Fibroblast of the aortic adventitia (primary cell): ENCODE measurements at regions not wholly inside any gene's neighbourhood (a gene's known extent, or its start where the extent isn't known, plus 50 kb on each side); places are given as distances from the start of the nearest gene placed in this dataset.

ENCODE experiments used
- DNase-seq: peaks from one replicate; pipeline ENCODE4 v3.0.0-alpha.2; 2010; ENCODE audit warnings: low read depth
- H3K4me3 ChIP-seq: 2 replicates; pipeline ENCODE4 v1.5.1; 2011; ENCODE audit warnings: low read depth, mild to moderate bottlenecking, control low read depth, low read length, moderate library complexity
- CTCF ChIP-seq: IDR thresholded peaks from 2 replicates; pipeline ENCODE4 v1.5.1; 2011; ENCODE audit warnings: mild to moderate bottlenecking, low read length, control low read depth, inconsistent platforms; ENCODE audit not compliant: insufficient read depth

DNA sequence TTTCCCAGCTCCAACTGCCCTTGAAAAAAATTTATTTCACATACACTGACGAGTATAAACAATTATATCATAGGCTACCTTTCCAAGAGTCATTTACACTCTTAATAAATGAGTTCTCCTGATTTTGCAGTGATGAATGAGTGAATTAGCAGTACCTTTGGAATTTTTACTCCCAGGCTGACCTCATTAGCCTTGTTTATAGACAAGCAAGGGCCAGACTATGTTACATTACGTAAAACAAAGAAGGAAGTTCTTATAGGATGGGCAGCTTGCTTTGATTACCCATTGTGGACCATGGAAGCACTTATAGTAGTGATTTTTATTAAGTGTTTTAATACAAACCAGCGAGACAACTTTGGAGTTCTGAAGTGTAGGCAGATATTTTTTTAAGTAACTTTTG, 112.9 kb upstream of the C1QTNF7 start:
- no peak for DNase-seq
- no peak for TF ChIP-seq CTCF

DNA sequence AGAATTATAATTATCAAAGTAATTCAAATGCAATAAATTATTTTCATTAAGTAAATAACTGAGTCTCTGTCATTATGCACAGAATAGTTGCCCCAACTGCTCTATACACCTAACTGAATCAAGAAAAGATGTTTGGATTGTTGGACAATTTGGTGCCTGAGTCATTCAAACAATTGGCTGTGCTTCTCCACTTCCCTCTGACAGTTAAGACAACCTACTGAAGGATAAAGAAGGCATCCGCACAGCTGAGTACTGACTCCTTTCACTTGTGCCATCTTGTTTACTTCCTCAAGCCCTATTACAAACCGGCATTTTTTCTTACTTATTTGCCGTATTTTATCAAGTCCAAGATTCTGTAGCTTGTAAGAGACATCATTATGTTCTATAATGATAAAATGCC, 110.6 kb upstream of the C1QTNF7 start:
- TF ChIP-seq CTCF, result no peak
- H3K4me3 ChIP-seq, result no peak overlapping the region
- DNase-seq, result no peak

More for the DNA sequence above, 112.9 kb upstream of the C1QTNF7 start:
- no peak overlapping the region for H3K4me3 ChIP-seq

DNA sequence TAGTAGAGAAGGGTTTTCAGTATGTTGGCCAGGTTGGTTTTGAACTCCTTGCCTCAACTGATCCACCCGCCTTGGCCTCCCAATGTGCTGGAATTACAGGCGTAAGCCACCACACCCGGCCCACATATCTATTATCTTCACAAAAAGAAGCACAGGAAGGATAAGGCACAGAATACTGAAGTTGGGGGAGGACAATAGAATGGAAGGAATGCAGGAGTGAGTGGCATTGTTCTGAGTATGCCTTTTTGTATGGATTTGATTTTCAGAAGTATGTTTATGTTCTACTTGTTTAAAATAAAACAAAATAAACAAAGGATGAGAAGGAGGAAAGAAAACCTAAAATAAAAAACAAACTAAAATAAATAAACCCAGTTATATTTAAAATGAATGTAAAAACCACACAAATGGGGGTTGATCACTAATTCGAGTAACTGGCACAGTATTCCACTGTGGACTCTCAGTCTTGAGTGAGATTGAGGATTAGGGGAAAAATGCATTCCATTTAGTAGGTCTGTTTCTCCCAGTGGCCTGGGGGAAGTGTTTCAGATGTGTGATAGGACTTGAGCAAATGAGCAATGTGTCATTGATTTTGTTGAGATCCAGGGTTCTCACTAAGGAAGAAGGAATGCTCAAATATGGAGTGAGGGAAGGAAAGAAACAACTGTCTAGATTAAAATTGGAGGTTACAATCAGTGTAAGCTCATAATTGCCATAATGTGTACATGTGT, 109.0 kb upstream of the C1QTNF7 start:
- no peak for DNase-seq
- no peak overlapping the region for H3K4me3 ChIP-seq
- TF ChIP-seq CTCF, result no peak

DNA sequence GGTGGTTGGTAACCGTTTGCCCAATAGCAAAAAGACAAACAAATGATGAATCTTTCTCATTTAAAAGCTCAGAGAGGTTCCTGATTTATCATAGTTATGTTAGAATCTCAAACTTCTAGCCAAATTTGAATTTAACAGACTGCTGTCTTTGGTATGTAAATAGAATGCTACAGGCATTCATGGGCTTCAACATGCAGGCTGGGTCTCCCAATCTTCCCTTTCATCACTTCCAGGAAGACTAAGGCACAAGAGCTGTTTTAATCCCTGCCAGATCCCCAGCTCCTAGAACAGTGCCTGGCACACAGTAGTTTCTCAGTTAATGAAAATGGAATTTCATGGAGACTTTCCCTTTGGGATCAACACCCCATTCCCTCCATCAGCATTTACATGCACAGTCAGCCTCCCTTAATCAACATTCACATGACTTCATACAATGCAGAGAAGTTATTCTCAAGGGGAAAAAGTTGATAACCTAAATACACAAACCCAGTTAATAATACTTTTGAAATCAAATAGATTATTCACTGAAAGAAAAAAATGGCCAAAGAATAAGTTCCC, 107.6 kb upstream of the C1QTNF7 start:
- DNase-seq, result no peak
- TF ChIP-seq CTCF, result no peak
- no peak overlapping the region for H3K4me3 ChIP-seq

DNA sequence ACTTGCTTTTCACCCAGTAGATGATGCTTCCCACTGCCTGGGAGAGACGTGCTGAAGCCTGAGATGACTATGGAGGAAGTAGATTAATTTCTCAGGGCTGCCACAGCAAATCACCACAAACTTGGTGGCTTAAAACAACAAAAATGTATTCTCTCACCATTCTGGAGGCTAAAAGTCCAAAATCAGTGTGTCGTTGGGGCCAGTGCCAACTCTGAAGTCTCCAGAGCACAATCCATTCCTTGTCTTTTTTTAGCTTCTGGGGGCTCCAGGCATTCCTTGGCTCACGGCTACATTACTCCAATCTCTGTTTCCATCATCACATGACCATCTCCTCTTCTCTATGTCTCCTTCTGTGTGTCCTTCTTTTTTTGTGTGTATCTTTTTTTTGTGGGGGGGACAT, 105.8 kb upstream of the C1QTNF7 start:
- DNase-seq, result no peak
- no peak for TF ChIP-seq CTCF

GRCh38 chr4:15325987-15326386, 101.8 kb upstream of the C1QTNF7 start:
- no peak for DNase-seq
- TF ChIP-seq CTCF, result no peak
- H3K4me3 ChIP-seq, result no peak overlapping the region

More for the DNA sequence above, 105.8 kb upstream of the C1QTNF7 start:
- H3K4me3 ChIP-seq, result no peak overlapping the region
